ENCODE measurements at regions not wholly inside any gene's neighbourhood (a gene's known extent, or its start where the extent isn't known, plus 50 kb on each side); places are given as distances from the start of the nearest gene placed in this dataset.
"Not testable (repeated sequence)": the region's sequence is repeated elsewhere in the genome, so short reads cannot be mapped to it uniquely, and the experiment has no call there.

DNA sequence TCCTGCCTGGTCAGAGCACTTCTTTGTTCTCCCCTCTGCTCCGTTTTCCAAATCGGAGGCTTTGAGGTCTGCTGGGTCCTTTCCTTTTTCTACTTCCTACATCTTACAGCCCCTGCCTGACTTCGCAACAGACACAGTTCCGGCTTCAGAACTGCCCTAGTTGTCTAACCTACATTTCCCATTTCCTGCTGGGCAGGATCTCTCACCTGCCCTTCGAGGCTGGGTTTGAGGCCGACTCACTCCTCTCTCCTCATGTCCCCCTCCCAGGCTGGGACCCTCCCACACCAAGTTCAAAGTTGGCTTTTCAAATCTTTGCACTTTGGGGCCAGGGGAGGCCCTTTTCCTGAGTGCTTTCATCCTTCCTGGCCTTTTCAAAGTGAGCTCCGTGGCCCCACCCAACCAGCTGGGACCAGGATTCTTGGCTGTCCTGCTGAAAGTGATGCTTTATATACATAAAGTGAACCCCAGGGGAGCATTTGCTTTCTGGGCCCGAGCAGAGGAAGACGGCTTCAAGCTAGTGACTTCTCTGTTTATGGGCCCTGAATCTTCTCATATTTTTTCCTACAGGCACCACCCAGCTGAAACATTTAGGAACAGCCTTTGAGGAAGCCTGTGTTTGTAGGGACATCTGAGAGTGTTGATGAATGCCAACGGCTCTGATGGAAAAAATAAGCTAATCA, 281.0 kb upstream of the CRY1 start:
- Histone ChIP-seq H3K79me2 (ENCODE audit: insufficient read depth, low read length) (no peaks in the 10 kb centered on the region), H3K27ac (ENCODE audit: low read depth, low read length) (no peak overlapping the region), H2AFZ (ENCODE audit: low read depth, low read length, severe bottlenecking) (no peak overlapping the region), H3K9me2 (replicated peaks; ENCODE audit: insufficient read depth, low read length) (no peaks in the 10 kb centered on the region), H3K9ac (ENCODE audit: low read length) (no peak overlapping the region), H3K9me3 (ENCODE audit: insufficient read depth, low read length) (no peaks in the 10 kb centered on the region), H3K27me3 (ENCODE audit: low read length) (no peaks in the 10 kb centered on the region), H3K36me3 (ENCODE audit: low read length) (no peaks in the 10 kb centered on the region), H3F3A (ENCODE audit: insufficient read depth) (no peaks in the 10 kb centered on the region), H3K4me2 (ENCODE audit: low read depth, low read length, poor library complexity, severe bottlenecking) (no peak overlapping the region), H3K4me3 (ENCODE audit: insufficient read depth, low read length, poor library complexity, severe bottlenecking) (no peak overlapping the region), H4K20me1 (ENCODE audit: low read depth, low read length) (no peaks in the 10 kb centered on the region)
- TF ChIP-seq CTCF (IDR thresholded peaks at IDR 0.05; ENCODE audit: insufficient read depth, low read length, poor library complexity, severe bottlenecking): no peak
- TF ChIP-seq EZH2phosphoT487 (conservative IDR thresholded peaks at IDR 0.05; ENCODE audit: low read length): no peak

DNA sequence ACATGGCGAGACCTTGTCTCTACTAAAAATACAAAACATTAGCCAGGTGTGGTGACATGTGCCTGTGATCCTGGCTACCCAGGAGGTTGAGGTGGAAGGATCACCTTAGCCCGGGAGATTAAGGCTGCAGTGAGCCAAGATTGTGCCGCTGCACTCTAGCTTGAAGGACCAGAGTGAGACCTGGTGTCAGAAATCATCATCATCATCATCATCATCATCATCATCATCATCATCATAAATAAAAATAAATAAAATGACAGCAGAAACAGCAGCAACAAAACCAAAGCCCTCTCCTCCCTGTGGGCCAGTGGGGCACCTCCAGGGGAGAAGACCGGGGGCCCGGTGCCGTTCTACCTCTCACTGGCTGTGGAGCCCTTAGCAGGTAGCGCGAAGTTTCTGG, 281.9 kb upstream of the CRY1 start:
- Histone ChIP-seq H3K9me3 (ENCODE audit: insufficient read depth, low read length) (no peaks in the 10 kb centered on the region), H3F3A (ENCODE audit: insufficient read depth) (no peaks in the 10 kb centered on the region), H2AFZ (ENCODE audit: low read depth, low read length, severe bottlenecking) (no peak overlapping the region), H3K4me2 (ENCODE audit: low read depth, low read length, poor library complexity, severe bottlenecking) (no peak overlapping the region), H3K36me3 (ENCODE audit: low read length) (no peaks in the 10 kb centered on the region), H3K27ac (ENCODE audit: low read depth, low read length) (no peak overlapping the region), H3K4me3 (ENCODE audit: insufficient read depth, low read length, poor library complexity, severe bottlenecking) (no peak overlapping the region), H3K27me3 (ENCODE audit: low read length) (no peaks in the 10 kb centered on the region), H3K79me2 (ENCODE audit: insufficient read depth, low read length) (no peaks in the 10 kb centered on the region), H3K9ac (ENCODE audit: low read length) (no peak overlapping the region), H3K9me2 (replicated peaks; ENCODE audit: insufficient read depth, low read length) (no peaks in the 10 kb centered on the region), H4K20me1 (ENCODE audit: low read depth, low read length) (no peaks in the 10 kb centered on the region)
- no peak for TF ChIP-seq CTCF (IDR thresholded peaks at IDR 0.05; ENCODE audit: insufficient read depth, low read length, poor library complexity, severe bottlenecking)
- no peak for TF ChIP-seq EZH2phosphoT487 (conservative IDR thresholded peaks at IDR 0.05; ENCODE audit: low read length)

GRCh38 chr12:107377596-107378385, 284.4 kb upstream of the CRY1 start:
- TF ChIP-seq EZH2phosphoT487 (conservative IDR thresholded peaks at IDR 0.05; ENCODE audit: low read length): no peak
- H3K36me3 ChIP-seq (ENCODE audit: low read length): no peaks in the 10 kb centered on the region
- H2AFZ ChIP-seq (ENCODE audit: low read depth, low read length, severe bottlenecking): no peak overlapping the region
- no peaks in the 10 kb centered on the region for H4K20me1 ChIP-seq (ENCODE audit: low read depth, low read length)
- H3K4me2 ChIP-seq (ENCODE audit: low read depth, low read length, poor library complexity, severe bottlenecking): no peak overlapping the region
- H3K4me3 ChIP-seq (ENCODE audit: insufficient read depth, low read length, poor library complexity, severe bottlenecking): no peak overlapping the region
- H3K79me2 ChIP-seq (ENCODE audit: insufficient read depth, low read length): no peaks in the 10 kb centered on the region
- H3K9ac ChIP-seq (ENCODE audit: low read length): no peak overlapping the region
- no peaks in the 10 kb centered on the region for H3K9me2 ChIP-seq (replicated peaks; ENCODE audit: insufficient read depth, low read length)
- no peak overlapping the region for H3K27ac ChIP-seq (ENCODE audit: low read depth, low read length)
- no peaks in the 10 kb centered on the region for H3K9me3 ChIP-seq (ENCODE audit: insufficient read depth, low read length)
- H3F3A ChIP-seq (ENCODE audit: insufficient read depth): no peaks in the 10 kb centered on the region
- H3K27me3 ChIP-seq (ENCODE audit: low read length): no peaks in the 10 kb centered on the region

- no peaks in the 10 kb centered on the region for H3K9me3 ChIP-seq (ENCODE audit: insufficient read depth, low read length)
- no peaks in the 10 kb centered on the region for H3K27me3 ChIP-seq (ENCODE audit: low read length)
- TF ChIP-seq EZH2phosphoT487 (conservative IDR thresholded peaks at IDR 0.05; ENCODE audit: low read length) (no peak), CTCF (IDR thresholded peaks at IDR 0.05; ENCODE audit: insufficient read depth, low read length, poor library complexity, severe bottlenecking) (no peak)
- no peaks in the 10 kb centered on the region for H4K20me1 ChIP-seq (ENCODE audit: low read depth, low read length)
- no peaks in the 10 kb centered on the region for H3K79me2 ChIP-seq (ENCODE audit: insufficient read depth, low read length)
- no peak overlapping the region for H3K27ac ChIP-seq (ENCODE audit: low read depth, low read length)
- H3K9ac ChIP-seq (ENCODE audit: low read length): no peak overlapping the region
- no peak overlapping the region for H2AFZ ChIP-seq (ENCODE audit: low read depth, low read length, severe bottlenecking)
- H3K4me2 ChIP-seq (ENCODE audit: low read depth, low read length, poor library complexity, severe bottlenecking): no peak overlapping the region
- no peaks in the 10 kb centered on the region for H3K9me2 ChIP-seq (replicated peaks; ENCODE audit: insufficient read depth, low read length)
- H3F3A ChIP-seq (ENCODE audit: insufficient read depth): no peaks in the 10 kb centered on the region
- H3K4me3 ChIP-seq (ENCODE audit: insufficient read depth, low read length, poor library complexity, severe bottlenecking): no peak overlapping the region
- no peaks in the 10 kb centered on the region for H3K36me3 ChIP-seq (ENCODE audit: low read length)
These were observed 285.3 kb upstream of the CRY1 start for GRCh38 chr12:107378609-107379008.

- not testable (repeated sequence) for H3K4me2 ChIP-seq (ENCODE audit: low read depth, low read length, poor library complexity, severe bottlenecking); H3K27ac ChIP-seq (ENCODE audit: low read depth, low read length)
These were observed 285.9 kb upstream of the CRY1 start for GRCh38 chr12:107379142-107379851.

More at GRCh38 chr12:107379142-107379851, 285.9 kb upstream of the CRY1 start:
- not testable (repeated sequence) for H3K4me3 ChIP-seq (ENCODE audit: insufficient read depth, low read length, poor library complexity, severe bottlenecking); H3K9me2 ChIP-seq (replicated peaks; ENCODE audit: insufficient read depth, low read length); H4K20me1 ChIP-seq (ENCODE audit: low read depth, low read length); H3F3A ChIP-seq (ENCODE audit: insufficient read depth); H2AFZ ChIP-seq (ENCODE audit: low read depth, low read length, severe bottlenecking); H3K79me2 ChIP-seq (ENCODE audit: insufficient read depth, low read length); H3K27me3 ChIP-seq (ENCODE audit: low read length); H3K36me3 ChIP-seq (ENCODE audit: low read length); H3K9ac ChIP-seq (ENCODE audit: low read length); H3K9me3 ChIP-seq (ENCODE audit: insufficient read depth, low read length)

All from SU-DHL-6 (cell line).